ENCODE measurements at regions not wholly inside any gene's neighbourhood (a gene's known extent, or its start where the extent isn't known, plus 50 kb on each side); places are given as distances from the start of the nearest gene placed in this dataset.

- TF ChIP-seq, protein P1, sequence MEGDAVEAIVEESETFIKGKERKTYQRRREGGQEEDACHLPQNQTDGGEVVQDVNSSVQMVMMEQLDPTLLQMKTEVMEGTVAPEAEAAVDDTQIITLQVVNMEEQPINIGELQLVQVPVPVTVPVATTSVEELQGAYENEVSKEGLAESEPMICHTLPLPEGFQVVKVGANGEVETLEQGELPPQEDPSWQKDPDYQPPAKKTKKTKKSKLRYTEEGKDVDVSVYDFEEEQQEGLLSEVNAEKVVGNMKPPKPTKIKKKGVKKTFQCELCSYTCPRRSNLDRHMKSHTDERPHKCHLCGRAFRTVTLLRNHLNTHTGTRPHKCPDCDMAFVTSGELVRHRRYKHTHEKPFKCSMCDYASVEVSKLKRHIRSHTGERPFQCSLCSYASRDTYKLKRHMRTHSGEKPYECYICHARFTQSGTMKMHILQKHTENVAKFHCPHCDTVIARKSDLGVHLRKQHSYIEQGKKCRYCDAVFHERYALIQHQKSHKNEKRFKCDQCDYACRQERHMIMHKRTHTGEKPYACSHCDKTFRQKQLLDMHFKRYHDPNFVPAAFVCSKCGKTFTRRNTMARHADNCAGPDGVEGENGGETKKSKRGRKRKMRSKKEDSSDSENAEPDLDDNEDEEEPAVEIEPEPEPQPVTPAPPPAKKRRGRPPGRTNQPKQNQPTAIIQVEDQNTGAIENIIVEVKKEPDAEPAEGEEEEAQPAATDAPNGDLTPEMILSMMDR (IDR thresholded peaks at IDR 0.05; ENCODE audit: low read length): no peak
- TF ChIP-seq EZH2 (IDR thresholded peaks at IDR 0.05; ENCODE audit: borderline replicate concordance, low read length): no peak
These were observed 556.8 kb downstream of the LMO4 start for GRCh38 chr1:87885278-87886025.

Data from OCI-LY1 (cell line).